HUDEP-2 (cell line): ENCODE measurements at regions not wholly inside any gene's neighbourhood (a gene's known extent, or its start where the extent isn't known, plus 50 kb on each side); places are given as distances from the start of the nearest gene placed in this dataset.

Experiments used
- DNase-seq, 76 experiments: peaks; one replicate each; lab custom pipeline; 2025; ENCODE audit not compliant: unreplicated experiment in 76 of 76; lab: John Stamatoyannopoulos, UW

GRCh38 chr9:18136354-18136994 is 337.5 kb upstream of the ADAMTSL1 start:
- DNase-seq: no peak

DNA sequence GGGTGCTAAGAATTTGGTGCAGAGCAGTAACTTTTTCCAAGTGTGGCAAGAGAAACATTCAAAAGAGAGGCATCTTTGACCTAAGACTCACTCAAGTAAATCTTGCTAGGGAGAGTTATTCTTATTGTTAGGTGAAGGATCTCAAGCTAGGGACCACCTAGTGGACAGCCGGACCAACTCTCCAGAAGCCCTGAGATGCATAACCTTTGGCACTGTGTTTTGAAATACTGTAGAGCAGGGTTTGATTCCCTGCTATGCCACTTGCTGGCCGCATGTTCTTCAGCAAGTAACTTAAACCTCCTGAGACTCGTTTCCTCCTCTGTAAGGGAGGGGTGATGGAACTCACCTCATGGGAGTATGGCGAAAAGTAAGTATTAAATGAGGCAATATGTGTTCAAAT is 336.1 kb upstream of the ADAMTSL1 start:
- DNase-seq: no peak

DNA sequence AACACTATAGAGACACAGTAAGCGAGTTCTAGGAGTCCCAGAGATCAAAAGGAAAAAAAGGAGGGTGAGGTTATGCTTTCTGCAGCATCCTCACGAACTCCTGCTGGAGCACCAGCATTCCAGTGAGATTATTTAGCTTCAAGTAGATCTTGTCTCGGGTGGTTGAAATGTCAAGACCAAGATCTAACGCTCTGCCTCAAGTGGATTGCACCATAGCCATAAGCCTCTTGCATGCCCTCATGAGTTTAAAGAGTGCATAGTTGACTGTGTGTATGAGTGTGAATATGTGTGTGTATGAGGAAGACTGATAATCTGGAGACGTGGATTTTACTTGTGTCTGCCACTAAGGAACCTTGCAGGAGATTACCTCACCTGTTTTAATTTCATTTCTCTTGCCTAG is 335.3 kb upstream of the ADAMTSL1 start:
- no peak for DNase-seq

GRCh38 chr9:18141681-18142080 is 332.3 kb upstream of the ADAMTSL1 start:
- DNase-seq: no peak

GRCh38 chr9:18143073-18143745 is 330.7 kb upstream of the ADAMTSL1 start:
- DNase-seq: no peak

DNA sequence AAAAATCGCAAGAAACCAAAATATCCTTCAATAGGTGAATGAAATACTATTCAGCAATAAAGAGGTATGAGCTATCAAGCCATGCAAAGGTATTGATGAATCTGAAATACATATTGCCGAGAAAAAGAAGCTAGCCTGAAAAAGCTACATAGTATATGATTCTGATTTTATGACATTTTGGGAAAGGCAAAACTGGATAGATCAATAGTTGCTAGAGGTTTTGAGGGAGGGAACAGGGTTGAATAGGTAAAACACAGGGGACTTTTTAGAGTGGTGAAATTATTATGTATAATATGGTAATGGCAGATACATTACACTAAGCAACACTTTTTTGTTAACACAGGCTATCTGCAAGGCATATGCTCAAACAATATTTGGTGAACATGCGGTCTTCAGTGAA is 327.6 kb upstream of the ADAMTSL1 start:
- no peak for DNase-seq

GRCh38 chr9:18149471-18150011 is 324.4 kb upstream of the ADAMTSL1 start:
- DNase-seq: no peak

GRCh38 chr9:18154661-18155060 is 319.3 kb upstream of the ADAMTSL1 start:
- no peak for DNase-seq

GRCh38 chr9:18159254-18159653 is 314.7 kb upstream of the ADAMTSL1 start:
- no peak for DNase-seq

DNA sequence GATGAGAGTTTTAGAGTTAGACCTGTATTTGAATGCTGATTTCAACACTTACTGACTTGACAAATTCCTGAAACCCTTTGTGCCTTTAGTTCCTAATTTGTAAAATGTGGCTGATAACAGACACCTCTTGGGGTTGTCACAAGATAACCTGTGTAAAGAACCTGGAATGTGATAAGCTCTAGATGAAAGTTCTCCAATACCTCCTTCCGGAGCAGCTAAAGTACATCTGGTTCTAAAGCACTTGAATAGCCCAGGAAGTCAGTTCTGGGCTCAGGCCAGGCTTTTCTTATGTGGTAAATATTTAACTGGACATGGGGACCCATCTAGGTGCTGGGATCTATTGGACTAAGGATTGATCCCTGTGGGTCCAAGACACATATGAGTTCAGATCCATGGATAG is 310.8 kb upstream of the ADAMTSL1 start:
- DNase-seq: no peak

GRCh38 chr9:18167733-18168132 is 306.2 kb upstream of the ADAMTSL1 start:
- DNase-seq: no peak

- no peak for DNase-seq
These were observed 300.0 kb upstream of the ADAMTSL1 start for GRCh38 chr9:18173923-18174322.

DNA sequence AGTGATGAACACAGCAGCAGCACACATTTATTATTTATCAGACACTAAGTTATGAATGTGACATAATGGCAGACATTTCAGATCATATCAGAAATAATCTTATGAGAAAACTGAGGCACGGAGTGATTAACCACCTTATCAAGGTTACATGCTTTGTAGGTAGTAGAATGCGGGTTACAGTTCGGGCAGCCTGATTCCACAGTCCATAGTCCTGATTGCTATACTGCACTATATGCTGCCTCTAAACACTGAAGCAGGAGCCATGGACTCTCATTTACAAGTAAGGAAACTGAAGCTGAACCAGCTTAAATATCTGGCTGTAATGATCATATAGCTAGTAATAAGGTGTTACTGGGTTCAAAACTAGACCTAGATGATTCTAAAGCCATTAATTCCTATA is 291.3 kb upstream of the ADAMTSL1 start:
- DNase-seq: no peak

GRCh38 chr9:18183974-18184373 is 290.0 kb upstream of the ADAMTSL1 start:
- no peak for DNase-seq

DNA sequence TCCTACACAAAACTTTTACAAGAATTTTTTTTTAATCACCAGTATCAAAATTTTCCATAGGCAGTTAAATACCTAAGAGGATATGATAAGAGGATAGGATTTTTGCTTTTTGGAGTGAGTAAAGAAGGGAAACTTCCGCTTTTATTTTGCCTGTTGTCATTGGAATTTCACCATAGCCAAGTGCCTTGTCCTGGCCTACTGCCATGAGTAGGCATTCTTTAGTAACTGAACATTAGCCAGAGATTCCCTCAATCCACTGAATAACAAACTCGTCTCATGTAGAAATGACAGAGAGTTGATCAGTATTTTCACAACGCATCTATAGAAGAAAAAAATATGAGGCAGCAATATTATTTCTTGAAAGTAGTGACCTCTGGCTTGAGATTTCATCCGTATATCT is 289.6 kb upstream of the ADAMTSL1 start:
- DNase-seq: no peak

DNA sequence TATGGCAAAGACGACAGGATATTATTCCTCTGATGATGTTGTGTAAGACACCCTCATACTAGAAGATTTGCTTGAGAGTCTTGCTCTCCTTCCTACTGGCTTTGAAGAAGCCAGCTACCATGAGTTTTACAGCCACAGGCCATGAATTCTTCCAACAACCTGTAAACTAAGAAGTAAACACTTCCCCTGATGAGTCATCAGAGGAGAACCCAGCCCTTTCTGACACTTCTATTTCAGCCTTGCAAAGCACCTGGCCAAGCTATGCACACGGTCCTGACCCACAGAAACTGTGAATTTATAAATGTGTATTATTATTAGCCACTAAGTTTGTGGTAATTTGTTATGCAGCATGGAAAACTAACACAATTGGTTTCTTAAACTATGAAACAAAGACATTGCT is 288.8 kb upstream of the ADAMTSL1 start:
- DNase-seq: no peak

GRCh38 chr9:18188971-18189370 is 285.0 kb upstream of the ADAMTSL1 start:
- DNase-seq: no peak

DNA sequence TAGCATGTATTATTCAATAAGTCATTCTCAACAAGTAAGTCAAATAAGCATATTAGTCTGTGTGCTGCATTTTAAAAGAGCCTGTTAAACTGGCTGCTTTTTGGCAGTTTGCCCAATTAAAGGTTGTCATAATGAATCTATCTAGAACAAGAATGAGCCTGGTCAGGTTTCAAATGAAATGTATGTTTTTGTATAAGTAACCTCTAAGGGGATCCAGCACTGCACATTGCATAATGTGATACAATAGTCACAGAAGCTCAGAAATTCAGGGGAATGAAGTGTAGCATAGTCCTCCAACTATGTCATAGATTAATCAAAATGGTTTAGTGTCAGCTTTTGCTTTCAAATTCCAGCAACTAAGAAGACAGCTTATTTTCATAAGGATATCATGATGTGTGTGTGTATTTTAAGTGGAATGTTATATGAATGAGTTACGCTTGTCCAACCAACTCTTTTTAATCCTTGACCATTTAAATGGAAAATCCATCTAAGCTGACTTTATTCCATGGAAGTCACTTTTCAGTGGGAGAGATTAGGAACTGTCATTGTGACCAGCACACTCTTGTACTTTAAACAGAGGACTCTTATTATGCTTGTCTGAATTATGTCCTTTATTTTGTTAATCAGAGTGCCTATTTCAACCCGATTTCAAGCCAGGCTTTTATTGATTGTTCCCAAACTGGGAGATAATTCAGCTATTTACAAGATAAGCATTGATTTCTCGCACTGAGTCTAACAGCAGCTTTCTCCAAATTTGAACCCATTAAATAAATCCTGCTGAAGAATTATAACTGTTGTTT is 283.9 kb upstream of the ADAMTSL1 start:
- peak in 1 of 76 experiments; percentile 0 for DNase-seq

GRCh38 chr9:18190671-18191374 is 283.1 kb upstream of the ADAMTSL1 start:
- no peak for DNase-seq

- DNase-seq: no peak
These were observed 279.6 kb upstream of the ADAMTSL1 start for GRCh38 chr9:18194316-18194715.

DNA sequence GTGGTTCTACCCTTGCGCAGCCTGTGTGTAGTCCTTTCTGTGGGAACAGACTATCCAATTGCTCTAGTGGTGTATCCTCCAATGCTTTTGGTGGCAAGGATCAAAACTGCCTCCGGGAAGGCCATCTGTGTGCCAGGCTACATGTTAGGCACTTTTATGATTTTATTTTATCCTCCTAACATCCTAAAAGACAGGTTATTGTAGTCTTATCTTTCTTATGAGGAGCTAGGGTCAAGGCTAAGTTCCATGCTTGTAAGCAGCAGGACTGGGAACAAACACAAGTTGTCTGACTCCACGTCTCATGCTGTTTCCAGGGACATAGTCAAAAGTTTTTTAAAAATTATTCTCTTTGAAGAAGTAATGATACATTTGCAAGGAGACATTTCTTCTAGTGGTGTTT is 278.7 kb upstream of the ADAMTSL1 start:
- no peak for DNase-seq
